HG03196 (cell line): ENCODE measurements at regions not wholly inside any gene's neighbourhood (a gene's known extent, or its start where the extent isn't known, plus 50 kb on each side); places are given as distances from the start of the nearest gene placed in this dataset.

Experiments
- ATAC-seq: cut with Tn5 transposase; IDR thresholded peaks from one replicate; pipeline ENCODE4 v1.9.1; 2021; ENCODE audit not compliant: unreplicated experiment

- no peak for ATAC-seq
These were observed 355.6 kb upstream of the SLC30A5 start for GRCh38 chr5:68738236-68738635.

GRCh38 chr5:68738841-68739240 lies 355.0 kb upstream of the SLC30A5 start:
- ATAC-seq = no peak

GRCh38 chr5:68739752-68740151 lies 354.1 kb upstream of the SLC30A5 start:
- peak; percentile 95 for ATAC-seq

GRCh38 chr5:68740226-68740910 lies 353.4 kb upstream of the SLC30A5 start:
- ATAC-seq = peak; percentile 61

- no peak for ATAC-seq
These were observed 349.6 kb upstream of the SLC30A5 start for GRCh38 chr5:68744206-68744605.

- ATAC-seq = no peak
These were observed 348.4 kb upstream of the SLC30A5 start for GRCh38 chr5:68745448-68745847.

- no peak for ATAC-seq
These were observed 347.6 kb upstream of the SLC30A5 start for GRCh38 chr5:68746220-68746619.

- ATAC-seq = no peak
These were observed 347.0 kb upstream of the SLC30A5 start for GRCh38 chr5:68746643-68747420.

GRCh38 chr5:68747521-68747920 lies 346.3 kb upstream of the SLC30A5 start:
- no peak for ATAC-seq

- no peak for ATAC-seq
These were observed 345.7 kb upstream of the SLC30A5 start for GRCh38 chr5:68748101-68748500.

- ATAC-seq = no peak
These were observed 344.7 kb upstream of the SLC30A5 start for GRCh38 chr5:68749077-68749476.

- no peak for ATAC-seq
These were observed 344.2 kb upstream of the SLC30A5 start for GRCh38 chr5:68749631-68750030.

GRCh38 chr5:68751661-68752060 lies 342.2 kb upstream of the SLC30A5 start:
- ATAC-seq = no peak

- no peak for ATAC-seq
These were observed 339.3 kb upstream of the SLC30A5 start for GRCh38 chr5:68754536-68754935.

GRCh38 chr5:68755293-68755692 lies 338.5 kb upstream of the SLC30A5 start:
- no peak for ATAC-seq

- ATAC-seq = no peak
These were observed 336.8 kb upstream of the SLC30A5 start for GRCh38 chr5:68757006-68757405.

GRCh38 chr5:68757626-68758212 lies 336.1 kb upstream of the SLC30A5 start:
- no peak for ATAC-seq

GRCh38 chr5:68759593-68759992 lies 334.2 kb upstream of the SLC30A5 start:
- ATAC-seq = no peak

GRCh38 chr5:68762201-68762600 lies 331.6 kb upstream of the SLC30A5 start:
- no peak for ATAC-seq

GRCh38 chr5:68766952-68767464 lies 326.8 kb upstream of the SLC30A5 start:
- ATAC-seq = no peak

GRCh38 chr5:68770551-68770950 lies 323.3 kb upstream of the SLC30A5 start:
- ATAC-seq = no peak

GRCh38 chr5:68771221-68771620 lies 322.6 kb upstream of the SLC30A5 start:
- ATAC-seq = no peak
